Right forelimb (tissue), 1 donor: ENCODE measurements at regions not wholly inside any gene's neighbourhood (a gene's known extent, or its start where the extent isn't known, plus 50 kb on each side); places are given as distances from the start of the nearest gene placed in this dataset.

Experiments
- DNase-seq: peaks from one replicate; pipeline ENCODE4 v3.0.0-alpha.2; 2018

DNA sequence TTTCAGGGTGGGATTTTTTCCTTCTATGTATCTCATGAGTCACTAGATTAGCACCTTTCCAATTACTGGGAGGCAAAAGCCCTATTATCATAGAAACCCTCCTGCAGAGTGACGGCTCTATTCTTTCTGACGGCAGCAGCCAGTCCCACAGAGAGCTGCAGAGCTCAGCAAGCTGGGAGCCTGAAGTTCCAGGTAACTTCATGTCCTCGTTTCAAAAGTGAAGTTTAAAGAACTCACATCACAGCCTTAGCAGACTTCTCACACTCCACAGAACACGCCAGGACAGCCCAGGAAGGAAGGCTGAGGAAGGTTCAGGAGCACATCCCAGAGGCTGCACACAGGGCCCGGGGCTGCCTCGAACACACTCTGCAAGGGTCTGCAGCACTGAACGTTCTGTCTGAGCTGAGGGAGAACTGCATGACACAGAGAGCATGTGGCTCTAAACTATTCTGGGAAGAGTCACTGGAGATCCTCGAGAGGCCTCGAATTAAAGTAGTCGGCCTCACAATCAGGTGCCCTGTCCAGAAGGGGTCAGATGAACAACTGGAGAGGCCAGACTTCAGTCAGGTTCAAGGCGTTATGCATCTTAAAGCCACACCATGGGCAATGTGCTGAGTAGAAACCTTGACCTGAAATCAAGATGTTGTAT is 104.2 kb upstream of the DRD2 start:
- DNase-seq = no peak

DNA sequence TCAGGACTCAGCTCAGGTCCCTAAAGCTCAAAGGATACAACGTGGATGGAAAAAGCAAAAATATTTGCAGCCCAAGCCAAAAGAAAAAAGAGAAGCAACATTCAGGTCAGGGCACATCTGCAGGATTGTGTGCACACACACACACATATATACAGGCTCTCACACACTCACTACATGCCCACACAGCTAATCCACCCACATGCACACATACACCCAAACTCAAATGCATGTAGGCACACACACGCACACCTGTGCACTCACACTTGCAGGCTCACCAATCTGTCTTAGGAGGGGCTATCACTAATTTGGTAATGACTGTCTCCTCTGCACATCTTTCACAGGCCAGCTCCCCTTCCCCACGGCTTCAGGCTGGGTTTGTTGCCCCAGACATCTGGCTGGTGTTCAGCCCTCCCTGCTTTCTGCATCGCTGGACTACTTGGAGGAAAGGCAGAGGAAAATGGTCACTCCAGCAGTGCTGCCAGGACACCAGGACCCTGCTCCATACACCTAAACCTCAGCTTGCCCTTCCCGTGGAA is 103.6 kb upstream of the DRD2 start:
- no peak for DNase-seq

- no peak for DNase-seq
Measured at GRCh38 chr11:113578033-113578380, 102.8 kb upstream of the DRD2 start.

DNA sequence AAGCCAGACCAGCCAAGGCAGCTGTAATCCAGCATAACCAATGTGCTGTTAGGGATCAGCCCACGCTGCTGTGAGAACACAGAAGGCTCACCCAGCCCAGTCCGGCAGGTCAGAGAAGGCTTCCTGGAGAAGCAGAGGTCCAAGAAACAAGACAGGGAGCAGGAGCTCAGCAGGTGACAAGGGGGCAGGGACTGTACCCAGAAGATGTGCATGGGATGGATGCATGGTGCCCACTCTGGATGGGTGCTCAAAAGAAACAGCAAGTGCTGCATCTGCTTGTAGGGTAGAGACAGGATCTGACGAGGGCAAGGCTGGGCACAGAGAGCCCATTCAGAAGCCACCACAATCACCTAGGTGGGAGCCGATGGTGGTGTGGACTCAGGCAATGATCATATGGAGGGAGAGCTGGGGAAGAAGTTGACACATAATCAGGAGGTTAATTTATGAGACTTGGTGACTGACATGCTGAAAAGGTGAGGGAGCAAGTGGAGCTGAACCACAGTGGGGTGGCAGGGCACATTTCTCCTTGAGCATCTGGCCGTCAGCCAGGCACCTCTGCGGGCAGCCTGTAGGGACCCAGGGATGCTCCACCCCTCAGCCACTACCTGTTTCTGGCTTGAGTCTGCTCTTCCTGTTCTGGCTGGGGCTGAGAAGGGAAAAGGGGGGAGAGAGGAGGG is 102.3 kb upstream of the DRD2 start:
- DNase-seq = no peak

DNA sequence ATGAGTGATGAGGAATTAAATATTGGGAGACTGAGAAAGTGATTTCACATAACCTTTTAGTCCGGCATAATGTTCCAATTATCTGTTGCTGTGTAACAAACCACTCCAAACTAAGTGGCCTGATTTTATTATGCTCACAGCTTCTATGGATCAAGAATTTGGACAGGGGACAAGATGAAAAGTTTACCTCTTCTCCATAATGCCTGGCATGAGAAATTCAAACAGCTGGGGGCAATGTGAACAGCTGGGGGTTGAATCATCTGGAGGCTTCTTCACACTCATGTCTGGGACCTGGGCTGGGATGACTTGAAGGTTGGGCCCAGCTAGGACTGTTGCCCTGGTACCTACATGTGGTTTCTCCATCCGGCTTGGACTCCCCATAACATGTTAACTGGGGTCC is 99.4 kb upstream of the DRD2 start:
- no peak for DNase-seq

GRCh38 chr11:113574171-113574570 is 99.0 kb upstream of the DRD2 start:
- no peak for DNase-seq

GRCh38 chr11:113572136-113572735 is 97.0 kb upstream of the DRD2 start:
- DNase-seq = no peak

GRCh38 chr11:113571531-113571930 is 96.3 kb upstream of the DRD2 start:
- no peak for DNase-seq

GRCh38 chr11:113570906-113571305 is 95.7 kb upstream of the DRD2 start:
- DNase-seq = no peak

DNA sequence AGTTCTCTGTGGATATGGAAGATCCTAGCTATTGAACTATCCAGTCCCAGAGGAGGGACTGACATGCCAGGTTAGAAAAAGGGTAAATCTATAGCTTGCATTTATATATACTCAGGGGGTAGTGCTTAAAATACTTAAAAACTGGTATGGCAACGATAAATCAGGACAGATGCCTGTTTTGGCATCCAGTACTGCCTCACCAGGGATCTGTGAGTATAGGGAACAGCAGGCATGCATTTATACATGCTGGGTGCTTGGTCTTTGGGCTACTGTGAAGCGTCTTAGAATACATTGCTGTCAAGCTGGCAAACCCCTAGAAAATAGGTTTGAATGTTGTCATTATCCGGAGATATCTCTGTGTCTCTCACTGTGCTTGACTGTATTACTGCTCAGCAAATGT is 94.2 kb upstream of the DRD2 start:
- no peak for DNase-seq

GRCh38 chr11:113568566-113568965 is 93.4 kb upstream of the DRD2 start:
- no peak for DNase-seq

DNA sequence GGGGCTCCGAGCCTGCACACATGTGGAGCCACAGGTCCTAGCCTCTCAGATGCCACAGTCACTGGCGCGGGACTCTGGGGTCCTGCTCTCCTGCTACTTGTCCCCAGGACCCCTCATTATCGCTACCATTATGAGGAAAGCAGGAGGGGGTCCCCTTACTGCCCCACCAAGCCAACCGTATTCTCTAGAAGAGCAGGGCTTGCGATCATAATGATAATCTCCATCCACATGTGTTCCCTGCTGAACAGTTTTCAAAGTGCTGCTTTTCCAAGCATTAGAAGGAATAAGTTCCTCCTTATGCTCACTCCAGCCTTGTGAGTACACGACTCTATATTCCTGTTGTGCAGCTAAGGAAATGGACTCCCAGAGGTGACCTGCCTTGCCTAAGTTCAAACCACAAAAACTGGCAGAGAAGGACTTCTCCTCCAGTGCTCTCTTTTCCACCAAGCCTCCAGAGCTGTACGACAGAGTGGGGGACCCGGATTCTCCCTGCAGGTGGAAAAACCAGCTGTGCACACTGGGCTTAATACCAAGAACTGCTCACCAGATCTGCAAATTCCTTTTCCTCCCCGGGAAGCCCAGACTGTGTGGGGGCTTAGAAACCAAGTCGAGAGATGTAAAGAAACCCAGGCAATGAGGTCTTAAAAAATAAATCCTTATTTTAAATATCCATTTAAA is 92.8 kb upstream of the DRD2 start:
- peak; percentile 63 for DNase-seq

- no peak for DNase-seq
Measured at GRCh38 chr11:113567097-113567496, 91.9 kb upstream of the DRD2 start.

- no peak for DNase-seq
Measured at GRCh38 chr11:113564527-113565130, 89.4 kb upstream of the DRD2 start.

GRCh38 chr11:113563766-113564526 is 88.7 kb upstream of the DRD2 start:
- no peak for DNase-seq

- no peak for DNase-seq
Measured at GRCh38 chr11:113562981-113563461, 87.8 kb upstream of the DRD2 start.

GRCh38 chr11:113562576-113562975 is 87.4 kb upstream of the DRD2 start:
- DNase-seq = no peak

GRCh38 chr11:113557926-113558325 is 82.7 kb upstream of the DRD2 start:
- no peak for DNase-seq

DNA sequence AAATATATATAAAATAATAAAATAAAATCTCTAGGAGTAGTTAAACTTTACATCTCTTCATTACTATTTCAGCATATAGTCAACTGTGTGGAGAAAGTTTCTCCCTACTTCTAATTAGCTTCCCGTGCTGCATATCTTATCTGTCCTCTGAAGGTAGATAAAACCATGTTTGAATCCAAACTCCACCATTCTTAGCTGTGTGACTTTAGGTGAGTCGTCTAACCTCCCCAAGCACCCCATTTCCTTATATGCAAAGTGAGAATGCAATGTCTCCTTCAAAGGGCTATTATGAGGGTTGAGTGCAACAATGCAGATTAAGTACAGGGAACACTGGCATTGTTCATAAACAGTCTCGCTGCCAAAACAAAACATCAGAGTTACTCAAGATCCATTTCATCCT is 80.8 kb upstream of the DRD2 start:
- no peak for DNase-seq

- no peak for DNase-seq
Measured at GRCh38 chr11:113555071-113555619, 79.9 kb upstream of the DRD2 start.

- no peak for DNase-seq
Measured at GRCh38 chr11:113554526-113554925, 79.3 kb upstream of the DRD2 start.

DNA sequence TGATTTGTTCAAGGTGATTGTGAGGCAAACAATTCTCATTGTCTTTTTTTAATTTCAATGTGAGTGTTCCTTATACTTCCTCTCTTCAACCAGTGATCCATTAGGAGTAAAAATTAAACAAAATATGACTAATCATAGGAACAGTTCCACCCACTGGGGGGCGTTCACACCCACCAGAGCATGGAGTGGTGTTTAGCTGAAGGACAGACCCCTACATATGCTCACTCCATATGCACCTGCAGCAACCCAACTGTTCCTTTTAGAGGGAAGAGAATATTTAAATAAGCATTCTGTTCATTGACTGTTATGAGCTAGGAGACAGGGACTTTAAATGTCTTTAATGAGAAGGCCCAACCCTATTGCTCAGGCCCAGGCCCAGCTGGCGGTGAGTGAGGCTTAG is 78.7 kb upstream of the DRD2 start:
- no peak for DNase-seq
